ELR (cell line): ENCODE measurements at regions not wholly inside any gene's neighbourhood (a gene's known extent, or its start where the extent isn't known, plus 50 kb on each side); places are given as distances from the start of the nearest gene placed in this dataset.

Experiments
- DNase-seq: peaks from one replicate; pipeline ENCODE4 v3.0.0-alpha.2; 2015; ENCODE audit warnings: low read depth

DNA sequence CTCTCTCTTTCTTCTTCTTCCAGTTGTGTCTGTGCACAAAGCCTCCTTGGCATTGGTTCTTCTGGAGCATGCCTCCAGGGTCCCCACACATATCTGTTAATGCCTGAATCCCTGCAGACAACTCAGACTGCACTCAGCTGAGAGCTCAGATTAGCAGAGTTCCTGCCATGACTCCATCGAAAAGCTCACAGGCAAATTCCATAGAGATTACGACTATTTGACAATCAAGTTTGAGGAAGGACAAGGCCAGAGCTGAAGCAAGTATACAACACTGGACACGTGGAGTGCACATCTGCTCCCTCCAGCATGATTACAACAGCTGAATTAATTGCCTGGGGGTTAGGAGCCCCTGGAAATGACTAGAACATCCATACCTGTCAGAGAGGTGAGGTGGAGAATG is 190.7 kb downstream of the INSIG2 start:
- no peak for DNase-seq

DNA sequence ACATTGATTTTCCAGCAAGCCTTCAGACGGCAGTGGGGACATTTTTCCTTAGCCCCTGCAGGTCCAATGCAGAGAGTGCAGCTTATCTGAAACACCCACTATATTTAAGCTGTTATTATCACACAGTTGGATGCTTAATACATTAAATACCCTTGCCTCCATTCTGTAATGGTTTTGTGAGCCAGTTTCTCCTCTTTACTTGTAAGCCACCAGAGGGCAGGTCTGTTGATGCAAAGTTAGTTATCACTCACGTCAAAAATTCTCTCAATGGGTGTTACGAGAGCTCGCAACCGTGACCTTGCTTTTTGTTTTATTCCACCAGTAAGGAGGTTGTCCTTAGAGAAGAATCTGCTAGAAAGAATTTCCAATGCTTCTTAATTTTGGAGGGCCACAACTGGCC is 189.8 kb downstream of the INSIG2 start:
- DNase-seq, result no peak

DNA sequence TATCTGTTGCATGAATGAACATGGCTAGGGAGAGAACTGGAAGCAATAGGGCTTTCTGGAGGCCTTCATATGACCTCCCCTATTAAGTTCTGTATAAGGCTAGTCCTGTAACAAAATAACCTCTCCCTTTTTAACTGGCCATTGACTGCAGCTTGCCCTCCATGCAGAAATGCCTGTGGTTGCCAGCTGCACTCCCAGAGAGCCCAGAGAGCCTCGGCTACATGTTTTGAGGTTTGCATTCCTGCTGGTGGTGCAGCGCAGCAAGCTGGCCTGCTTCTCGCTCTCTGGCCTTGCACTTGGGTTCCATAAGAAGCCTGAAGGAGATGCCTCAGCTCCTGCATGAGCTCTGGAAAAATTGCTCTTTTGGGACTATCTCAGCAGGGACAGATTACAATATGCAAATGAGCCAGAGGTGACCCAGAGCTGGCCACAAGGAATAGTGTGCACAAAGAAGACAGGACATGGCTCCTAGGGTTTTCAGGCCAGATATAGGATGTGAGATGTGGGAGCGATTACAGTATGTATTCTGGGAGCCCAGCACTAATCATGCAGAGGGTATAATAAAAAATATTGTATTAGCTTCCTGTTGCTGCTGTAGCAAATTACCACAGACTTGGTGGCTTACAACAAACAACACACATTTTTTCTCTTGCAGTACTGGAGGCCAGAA is 186.7 kb downstream of the INSIG2 start:
- no peak for DNase-seq

DNA sequence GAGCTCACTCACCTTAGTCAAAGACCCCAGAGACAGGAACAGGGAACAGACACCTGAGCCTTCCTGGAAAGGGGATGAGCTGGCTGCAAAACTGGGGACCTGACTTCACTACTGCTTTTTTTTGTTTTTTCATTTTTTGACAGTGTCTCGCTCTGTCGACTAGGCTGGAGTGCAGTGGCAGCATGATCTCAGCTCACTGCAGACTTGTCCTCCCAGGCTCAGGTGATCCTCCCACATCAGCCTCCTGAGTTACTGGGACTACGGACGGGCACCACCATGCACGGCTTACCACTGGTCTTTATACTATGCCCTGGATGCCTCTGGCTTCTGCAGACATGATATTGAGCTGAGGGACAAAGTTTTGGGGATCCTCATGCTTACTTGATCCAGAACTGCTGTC is 184.1 kb downstream of the INSIG2 start:
- DNase-seq, result no peak

DNA sequence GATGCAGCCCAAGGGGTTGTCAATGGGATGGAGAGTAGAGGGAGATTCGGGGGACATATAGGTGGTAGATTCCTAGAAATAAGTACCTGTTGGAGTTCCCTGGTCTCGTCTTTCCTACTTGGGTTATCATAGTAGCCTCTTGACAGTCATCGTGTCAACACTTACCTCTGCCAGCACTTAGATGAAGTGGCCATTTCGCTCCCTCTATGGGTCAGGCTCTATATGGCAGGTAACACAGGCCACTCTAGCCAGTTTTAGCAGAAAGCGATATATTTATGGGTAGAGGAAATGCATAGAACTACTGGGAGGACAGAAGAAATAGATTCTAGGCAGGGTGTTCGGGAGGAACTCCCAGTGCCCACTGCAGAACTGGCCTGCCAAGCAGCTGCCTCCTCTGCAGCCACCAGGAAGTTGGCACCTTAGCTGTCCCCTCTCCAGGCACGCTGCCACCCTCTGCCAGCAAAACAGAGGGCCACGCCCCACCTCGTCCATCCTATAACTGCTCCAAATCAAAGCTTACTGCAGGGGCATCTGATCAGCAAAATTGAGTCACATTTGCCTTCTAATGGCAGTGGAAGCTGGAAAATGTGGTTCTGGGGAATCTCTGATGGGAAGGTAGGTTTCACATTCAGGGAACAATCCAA is 181.3 kb downstream of the INSIG2 start:
- no peak for DNase-seq

DNA sequence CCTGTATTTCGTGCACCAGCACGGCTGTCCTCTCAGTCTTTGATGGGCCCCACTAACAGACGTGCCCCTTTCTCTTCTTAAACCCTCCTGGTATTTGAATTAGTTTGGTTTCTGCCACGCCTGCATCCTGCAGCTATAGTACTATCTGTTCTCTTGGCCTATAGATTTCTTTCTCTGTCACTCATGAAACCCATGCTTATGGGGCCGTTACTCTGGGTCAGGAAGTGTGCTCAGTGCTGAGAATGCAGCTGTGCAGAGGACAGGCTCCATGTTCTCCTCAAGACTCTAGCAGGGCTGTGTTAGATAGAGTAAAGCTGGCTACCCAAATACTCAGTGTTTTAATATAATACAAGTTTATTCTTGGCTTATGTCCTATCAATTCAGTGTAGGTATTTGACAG is 180.0 kb downstream of the INSIG2 start:
- no peak for DNase-seq

DNA sequence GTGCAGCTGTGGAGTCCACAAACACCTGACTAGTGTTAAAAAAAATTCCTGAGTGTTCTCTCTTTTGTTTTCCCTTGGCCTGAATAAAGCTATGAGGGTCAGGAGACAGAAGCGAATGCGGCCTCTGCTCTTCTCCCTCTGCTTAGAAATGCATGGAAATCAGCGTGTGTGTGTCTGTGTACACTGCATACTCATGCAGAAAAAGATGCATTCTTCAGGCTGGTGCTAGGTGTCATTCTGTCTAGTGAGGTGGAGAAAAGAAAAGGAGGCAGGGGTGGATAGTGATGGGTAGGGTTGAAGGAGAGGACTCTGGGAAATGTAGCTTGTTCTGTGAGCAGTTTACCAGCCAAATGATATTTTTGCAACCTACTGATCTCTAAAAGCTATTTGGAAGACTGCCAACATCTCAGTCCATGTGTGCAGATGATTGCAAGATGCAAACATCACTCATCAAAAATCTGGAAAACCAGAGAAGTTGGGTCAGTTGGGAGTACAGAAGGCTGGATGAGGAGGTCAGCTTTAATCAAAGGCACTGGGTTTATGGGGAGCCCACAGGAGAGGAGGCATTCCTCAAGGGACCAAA is 177.7 kb downstream of the INSIG2 start:
- no peak for DNase-seq

DNA sequence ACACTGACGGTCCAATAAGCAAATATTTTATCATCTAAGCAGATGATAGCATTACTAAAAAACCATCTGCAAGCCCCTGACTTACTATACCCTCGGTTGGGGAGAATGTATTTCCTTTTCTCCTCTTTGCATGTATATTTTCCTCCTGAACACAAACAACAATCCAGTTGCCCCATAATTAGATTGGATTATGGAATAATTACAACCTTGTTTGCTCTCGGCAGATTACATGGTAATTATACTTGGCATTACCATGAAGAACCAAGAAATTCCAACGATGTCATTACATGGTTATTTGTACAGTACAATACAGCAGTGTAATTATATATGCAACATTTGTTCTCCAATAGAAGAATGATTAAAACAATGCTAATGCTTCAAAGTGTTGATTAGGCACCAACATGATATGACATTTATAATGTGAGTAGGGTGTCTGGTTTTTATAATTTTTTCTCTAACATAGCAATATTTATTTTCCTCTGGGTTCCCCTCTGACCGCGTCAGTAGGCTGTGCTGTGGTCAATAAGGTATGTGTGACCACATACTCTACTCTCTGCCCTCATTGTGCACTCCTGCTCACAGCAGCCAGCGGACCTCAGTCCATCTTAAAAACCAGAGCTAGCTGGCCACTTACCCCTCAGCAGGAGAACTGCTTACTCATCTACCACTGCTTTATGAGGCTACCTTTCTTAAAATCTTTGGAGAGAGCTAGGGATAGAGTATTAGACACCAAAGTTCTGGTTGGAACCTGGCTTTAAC is 176.1 kb downstream of the INSIG2 start:
- DNase-seq, result no peak

DNA sequence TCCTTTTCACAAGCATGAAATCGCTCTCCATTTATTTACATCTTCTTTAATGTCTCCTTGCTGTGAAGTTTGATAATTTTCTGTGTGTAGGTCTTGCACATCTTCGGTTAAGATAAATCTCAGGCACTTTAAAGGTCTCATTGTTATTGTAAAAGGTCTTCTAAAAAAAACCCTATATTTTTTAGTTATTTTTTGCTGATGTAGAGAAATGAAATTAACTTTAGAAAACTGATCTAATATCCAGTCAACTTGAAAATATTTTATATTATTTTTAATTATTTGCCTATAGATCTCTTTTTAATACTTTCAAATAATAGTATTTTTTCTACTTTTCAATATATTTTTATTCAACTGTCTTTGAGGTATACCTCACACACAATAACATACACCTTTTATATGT is 169.4 kb downstream of the INSIG2 start:
- DNase-seq, result no peak

DNA sequence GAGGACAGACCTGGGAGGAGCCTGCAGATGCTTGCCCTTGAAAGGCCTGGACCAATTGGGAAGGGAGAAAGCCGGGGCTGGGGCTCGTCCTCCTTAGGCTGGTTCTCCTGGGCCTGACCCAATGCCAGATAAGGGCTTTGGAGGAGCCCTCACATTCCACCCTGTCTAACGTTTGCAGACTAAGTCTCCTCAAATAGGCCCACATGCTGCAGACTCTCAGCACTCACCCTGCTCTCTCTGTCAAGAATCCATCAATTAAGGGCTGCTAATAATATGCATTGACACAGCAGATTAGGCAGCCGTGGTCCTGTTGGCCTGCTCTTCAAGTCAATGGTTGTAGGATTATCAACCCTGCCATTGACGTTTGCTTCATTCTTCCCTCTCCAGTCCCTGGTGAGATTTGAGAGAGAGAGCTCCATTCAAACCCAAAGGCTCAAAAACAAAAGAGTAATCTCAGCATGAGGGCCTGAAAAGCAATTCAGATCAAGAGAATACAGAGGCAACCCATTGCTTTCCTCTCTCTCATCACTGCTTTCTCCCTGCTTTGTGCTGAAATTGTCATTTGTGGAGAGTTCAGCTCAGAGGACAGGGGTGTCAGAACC is 167.6 kb downstream of the INSIG2 start:
- DNase-seq, result no peak

DNA sequence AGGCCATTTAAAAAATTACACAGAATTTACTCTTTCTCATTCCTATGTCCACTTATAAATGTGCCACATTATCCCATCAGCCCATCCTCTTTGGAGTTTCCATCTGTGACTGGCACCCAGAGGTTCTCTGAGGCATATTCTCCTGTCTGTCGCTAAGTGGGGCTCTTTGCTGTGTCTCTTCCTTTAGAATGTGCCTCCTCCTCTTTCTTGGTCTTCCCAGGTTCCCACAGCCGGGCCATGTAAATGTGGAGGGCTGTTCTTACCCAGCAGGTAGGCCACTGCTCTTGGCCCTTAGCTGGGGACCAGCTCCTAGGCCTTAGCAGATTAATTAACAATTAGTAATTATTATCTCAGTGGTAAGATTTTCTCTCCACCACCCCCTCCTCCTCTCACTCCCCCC is 167.0 kb downstream of the INSIG2 start:
- no peak for DNase-seq

DNA sequence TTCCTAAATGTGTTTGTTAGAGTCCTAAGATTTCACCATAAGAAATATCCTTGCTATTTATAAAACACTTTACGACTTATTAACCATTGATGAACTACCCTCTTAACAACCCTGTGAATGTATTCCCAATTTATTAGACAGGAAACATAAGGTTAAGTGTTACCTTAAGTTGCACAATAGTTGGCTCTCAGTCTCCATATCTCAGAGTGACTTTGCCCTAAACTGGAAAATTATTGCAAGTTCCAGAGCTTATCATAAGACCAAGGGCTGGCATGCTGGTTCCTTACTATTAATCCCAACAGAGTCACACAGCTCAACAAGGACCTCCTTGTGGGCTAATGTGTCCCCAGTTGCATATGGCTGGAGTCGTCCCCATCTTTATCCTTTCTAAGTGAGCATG is 165.8 kb downstream of the INSIG2 start:
- no peak for DNase-seq

DNA sequence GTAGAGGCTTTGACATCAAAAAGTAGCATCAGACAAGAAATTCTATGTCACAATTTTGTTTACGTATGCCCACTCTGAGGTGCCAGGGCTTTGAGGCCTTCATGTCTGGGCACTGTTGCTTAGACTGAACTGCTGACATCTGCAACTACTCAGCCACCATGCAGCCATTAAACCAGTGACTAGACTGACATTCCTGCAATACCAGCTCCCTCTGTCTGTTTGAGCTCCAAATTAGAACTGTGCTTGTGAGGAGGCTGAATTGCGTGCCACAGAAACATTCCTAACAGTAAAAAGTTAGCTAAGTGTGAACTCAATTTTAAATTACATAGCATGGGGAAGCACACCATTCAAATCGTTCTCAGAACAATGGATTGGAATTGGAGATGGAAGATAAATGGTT is 163.2 kb downstream of the INSIG2 start:
- no peak for DNase-seq

DNA sequence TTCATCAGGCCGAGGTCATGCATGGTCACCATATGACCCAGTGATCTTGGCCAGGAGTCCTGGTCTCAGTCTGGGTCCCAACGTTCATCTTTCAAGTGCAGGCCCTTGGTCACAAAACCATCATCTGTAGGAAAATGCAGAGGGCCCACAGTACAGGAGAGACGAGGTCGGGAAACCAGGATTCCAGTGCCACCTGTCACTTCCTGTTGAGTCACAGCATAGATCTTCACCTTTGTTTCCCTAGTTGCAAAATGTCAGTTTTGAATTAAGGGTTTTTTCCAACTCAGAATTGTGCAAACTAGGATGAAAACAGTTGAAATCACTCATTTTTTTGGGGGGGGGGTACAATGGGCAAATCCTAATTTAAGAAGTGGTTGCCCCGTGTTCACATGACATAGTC is 162.2 kb downstream of the INSIG2 start:
- peak; percentile 56 for DNase-seq

DNA sequence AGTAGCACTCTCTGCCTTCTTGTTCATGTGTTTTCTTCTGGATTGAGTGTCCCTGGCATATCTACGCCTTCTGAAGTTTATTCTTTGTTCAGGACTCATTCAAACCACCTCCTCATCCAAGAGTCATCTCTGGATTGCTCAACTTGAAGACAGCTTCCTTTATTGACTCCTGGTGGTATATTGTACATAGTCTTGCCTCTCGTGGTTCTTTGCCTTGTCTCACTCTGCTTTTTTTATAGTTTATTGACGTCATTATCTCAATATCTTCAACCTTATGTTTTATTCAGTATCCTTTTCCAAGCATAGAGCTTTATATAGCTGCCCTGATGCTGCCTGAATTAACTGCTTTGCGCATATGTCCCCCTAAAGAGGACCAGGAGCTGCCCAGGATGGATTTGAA is 161.7 kb downstream of the INSIG2 start:
- peak; percentile 62 for DNase-seq

DNA sequence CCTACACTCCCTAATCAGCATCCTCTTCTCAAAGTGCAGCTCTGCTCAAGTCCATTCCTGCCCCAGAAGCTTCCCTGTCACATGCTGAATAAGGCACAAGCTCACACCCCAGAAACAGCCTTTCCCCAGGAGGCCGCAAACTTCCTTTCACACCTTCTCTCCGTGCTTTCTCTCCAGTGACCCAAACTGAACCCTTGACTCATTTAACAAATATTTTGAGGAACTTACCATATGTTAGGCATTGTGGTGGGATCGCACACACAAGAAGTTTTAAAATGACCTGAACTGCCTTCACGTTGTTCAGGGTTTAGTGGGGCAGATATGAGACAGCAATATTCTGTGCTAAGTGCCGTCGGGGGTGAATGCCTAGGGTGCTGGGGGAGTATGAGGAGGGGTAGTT is 161.3 kb downstream of the INSIG2 start:
- peak; percentile 73 for DNase-seq

DNA sequence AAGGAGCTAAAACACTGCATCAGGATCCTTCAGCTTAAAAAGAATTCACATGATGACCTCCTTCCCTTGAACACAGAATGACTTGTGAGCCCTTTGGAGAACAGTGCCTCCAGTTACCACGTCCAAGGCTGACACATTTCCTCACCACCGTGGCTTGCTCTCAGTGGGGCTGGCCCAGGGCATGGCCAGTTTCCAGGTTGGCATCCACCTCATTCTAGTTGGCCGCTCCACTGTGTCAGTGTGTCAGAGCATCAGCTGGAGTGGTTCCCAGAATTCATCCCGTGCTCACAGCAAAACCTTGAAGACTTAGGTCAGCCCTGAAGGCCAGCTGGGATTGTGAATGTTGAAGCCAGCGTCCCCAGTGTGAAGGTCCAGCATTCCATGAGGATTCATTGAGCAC is 158.5 kb downstream of the INSIG2 start:
- DNase-seq, result peak; percentile 16

DNA sequence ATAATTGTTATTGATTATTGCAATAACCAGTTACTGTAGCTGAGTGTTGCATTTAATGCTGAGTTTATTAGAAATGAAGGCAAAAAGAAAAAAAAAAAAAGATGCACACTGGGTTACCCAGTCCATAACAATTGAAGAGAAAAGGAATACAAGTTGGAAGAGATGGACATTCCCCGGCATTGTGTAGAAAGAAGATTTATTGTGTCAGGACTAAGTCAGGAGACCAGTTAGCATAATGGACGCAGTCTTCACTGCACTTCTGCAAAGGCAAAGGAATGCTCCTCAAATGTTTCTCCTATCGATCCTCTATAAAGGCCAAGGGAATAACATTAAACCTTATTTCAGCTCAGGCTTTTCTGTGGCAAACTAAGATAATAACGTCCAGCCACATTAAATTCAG is 157.8 kb downstream of the INSIG2 start:
- DNase-seq, result no peak

DNA sequence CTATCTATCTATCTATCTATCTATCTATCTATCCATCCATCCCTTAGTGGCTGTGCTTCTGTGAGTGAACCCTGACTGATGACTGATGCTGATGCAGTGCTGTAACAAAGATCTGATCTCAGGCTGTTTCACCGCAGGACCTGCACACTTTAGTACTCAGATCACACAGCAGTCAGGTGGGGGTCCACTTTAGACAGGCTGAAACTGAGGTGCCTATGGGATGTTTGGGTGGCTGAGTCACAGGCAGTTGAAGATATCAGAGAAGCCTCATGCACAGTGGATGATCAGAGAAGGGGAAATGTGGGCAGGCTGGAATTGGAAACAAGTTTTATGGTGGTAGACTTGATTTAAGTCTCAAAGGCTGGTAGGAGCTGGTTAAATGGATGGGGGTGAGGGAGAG is 156.4 kb downstream of the INSIG2 start:
- no peak for DNase-seq

DNA sequence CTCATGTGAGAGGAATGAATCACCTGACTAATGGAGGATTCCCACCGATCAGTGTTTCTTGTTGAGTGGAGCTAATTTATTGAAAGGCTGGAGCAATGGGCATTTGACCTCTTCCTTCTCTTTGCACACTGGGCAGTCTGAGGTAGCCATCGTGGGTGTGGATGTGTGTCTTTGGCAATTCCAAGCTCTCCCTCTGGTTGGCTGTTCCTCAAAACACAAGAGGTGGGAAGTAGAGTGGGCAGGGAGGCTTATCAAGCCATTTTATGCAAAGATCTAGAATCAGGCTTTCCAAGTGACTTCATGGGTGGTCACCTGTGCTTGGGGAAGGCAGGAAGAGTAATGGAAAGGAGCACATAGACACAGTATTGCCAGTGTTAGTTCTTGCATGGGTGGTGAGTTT is 154.8 kb downstream of the INSIG2 start:
- no peak for DNase-seq

DNA sequence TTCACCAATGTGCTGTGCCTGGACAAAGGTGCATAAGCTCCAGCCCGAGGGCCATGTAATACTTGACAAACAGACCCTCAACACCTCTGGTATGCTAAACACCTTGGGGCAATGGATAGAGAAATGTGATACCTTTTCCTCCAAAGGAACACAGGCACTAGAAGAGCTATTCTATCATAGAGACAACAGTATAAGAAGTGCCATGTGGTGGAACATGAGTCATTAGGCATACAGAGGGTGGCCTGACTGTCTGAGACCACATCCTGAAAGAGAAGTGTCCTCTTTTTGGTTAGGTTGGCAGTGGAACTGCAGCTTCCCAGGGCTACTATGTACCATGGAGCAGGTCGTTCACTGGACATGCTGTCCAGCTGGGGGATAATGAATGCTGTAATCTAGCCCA is 153.9 kb downstream of the INSIG2 start:
- DNase-seq, result peak; percentile 40

DNA sequence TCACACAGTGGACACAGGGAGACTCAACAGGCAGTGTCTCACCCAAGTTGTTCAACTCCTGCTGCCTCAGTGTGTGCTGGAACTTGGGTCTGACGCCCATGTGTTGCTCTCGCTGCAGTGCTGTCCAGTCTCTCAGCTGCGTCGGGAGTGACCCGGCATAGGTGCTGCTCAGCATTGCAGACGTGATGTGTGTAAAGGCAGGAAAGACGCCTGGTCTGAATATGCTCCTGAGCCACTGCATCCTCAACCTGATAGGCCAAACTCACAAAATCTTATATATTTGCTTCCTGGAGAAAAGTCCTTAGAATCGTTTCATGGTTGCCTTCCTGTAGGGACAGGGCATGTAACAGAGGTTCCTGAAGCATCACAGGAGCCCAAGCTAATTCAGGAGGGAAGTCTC is 152.9 kb downstream of the INSIG2 start:
- DNase-seq, result no peak

DNA sequence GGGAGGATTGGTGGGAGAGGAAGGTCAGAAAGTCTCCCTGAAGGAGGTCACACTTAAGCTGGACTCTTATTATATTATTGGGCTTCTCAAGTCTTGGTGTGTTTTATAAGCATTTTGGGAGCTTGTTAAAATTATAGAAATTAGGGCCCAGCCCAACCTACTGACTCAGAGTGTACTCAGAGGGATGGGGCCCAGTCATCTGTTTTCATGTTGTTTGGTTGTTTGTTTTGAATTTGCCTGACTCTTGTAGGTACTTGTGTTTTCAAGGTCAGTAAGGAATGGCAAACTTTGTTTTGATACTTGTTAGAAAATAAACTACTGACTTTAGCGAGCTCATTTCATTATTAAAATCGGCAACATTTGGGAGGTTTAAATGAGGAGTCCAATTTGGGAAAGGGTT is 152.0 kb downstream of the INSIG2 start:
- DNase-seq, result no peak
